DOHH2 (cell line): ENCODE measurements at regions not wholly inside any gene's neighbourhood (a gene's known extent, or its start where the extent isn't known, plus 50 kb on each side); places are given as distances from the start of the nearest gene placed in this dataset.

Experiments used
- CTCF ChIP-seq: fragments of 200-600 bp; sonication (generic); IDR thresholded peaks from one replicate; pipeline ENCODE4 v1.5.1; 2014; ENCODE audit warnings: antibody characterized with exemption, mild to moderate bottlenecking, low read depth, low read length; ENCODE audit not compliant: poor library complexity, severe bottlenecking
- EZH2phosphoT487 ChIP-seq: fragments of 200-600 bp; sonication (generic); IDR thresholded peaks from 2 replicates; pipeline ENCODE4 v1.6.1; 2017; ENCODE audit warnings: borderline replicate concordance, mild to moderate bottlenecking, antibody characterized with exemption, low read length, moderate library complexity, mixed read lengths

DNA sequence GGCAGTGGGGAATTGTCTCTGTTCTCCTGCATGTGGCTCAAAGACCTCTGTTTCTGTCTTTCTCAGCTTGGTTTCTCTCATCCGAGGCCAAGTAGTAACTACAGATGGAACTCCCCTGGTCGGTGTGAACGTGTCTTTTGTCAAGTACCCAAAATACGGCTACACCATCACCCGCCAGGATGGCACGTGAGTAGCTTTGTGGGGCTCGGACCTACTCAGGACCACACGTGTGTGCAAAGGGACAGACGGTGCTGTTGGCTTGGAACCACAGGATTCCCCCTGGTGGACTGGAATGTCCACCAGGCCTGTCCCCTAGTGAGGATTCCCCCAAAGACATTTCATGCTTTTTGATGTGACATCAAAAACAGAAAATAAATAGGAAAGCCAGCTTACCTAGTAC is 96.3 kb upstream of the WWC1 start:
- no peak for TF ChIP-seq CTCF
- TF ChIP-seq EZH2phosphoT487: no peak
